Esophagus muscularis mucosa (tissue), 4 donors: ENCODE measurements at regions not wholly inside any gene's neighbourhood (a gene's known extent, or its start where the extent isn't known, plus 50 kb on each side); places are given as distances from the start of the nearest gene placed in this dataset.

Experiments
- CTCF ChIP-seq, 3 experiments: fragments of 200-600 bp in 2 of 3; fragments of 450-650 bp in 1 of 3; sonication (generic) in 2 of 3; IDR thresholded peaks; one replicate each; pipeline ENCODE4 v1.5.1; 2017 to 2019; ENCODE audit warnings: antibody characterized with exemption in 3 of 3, mild to moderate bottlenecking in 2 of 3, moderate library complexity in 1 of 3
- EP300 ChIP-seq: sonication (generic); formaldehyde crosslinking; IDR thresholded peaks from one replicate; pipeline ENCODE4 v1.6.1; 2017; ENCODE audit warnings: antibody characterized with exemption
- POLR2A ChIP-seq: fragments of 450-650 bp; IDR thresholded peaks from one replicate; pipeline ENCODE4 v1.6.1; 2017; ENCODE audit warnings: antibody characterized with exemption, moderate library complexity, mild to moderate bottlenecking, low read depth
- POLR2AphosphoS5 ChIP-seq, 2 donors: sonication (generic); formaldehyde crosslinking; IDR thresholded peaks; one replicate each; pipeline ENCODE4 v1.6.1; 2017; ENCODE audit warnings: antibody characterized with exemption in 2 of 2

- TF ChIP-seq EP300, result no peak
- no peak for TF ChIP-seq CTCF (IDR thresholded peaks at IDR 0.05)
- no peak for TF ChIP-seq POLR2A
- no peak for TF ChIP-seq POLR2AphosphoS5 (IDR thresholded peaks at IDR 0.05)
Measured at GRCh38 chr17:79168486-79169055, 93.9 kb downstream of the ENGASE start.
